K562 (cell line): ENCODE measurements at regions not wholly inside any gene's neighbourhood (a gene's known extent, or its start where the extent isn't known, plus 50 kb on each side); places are given as distances from the start of the nearest gene placed in this dataset.

Source experiments
- ATAC-seq: fragments of 200-7000 bp; cut with Tn5 transposase; 3 replicates; pipeline ENCODE4 v1.9.1; 2020; ENCODE audit warnings: moderate library complexity
- BruUV-seq: library from RNA; stranded (reverse); fragments of 400-500 nt; replicated peaks from 2 replicates; lab custom pipeline; 2021; lab: Mats Ljungman, UMichigan
- CTCF ChIA-PET: fragments of 300-600 bp; formaldehyde crosslinking; extraction: SDS; loops from one replicate; lab custom pipeline; 2021; ENCODE audit warnings: low intra/inter-chr PET ratio; lab: Yijun Ruan, JAX
- POLR2A ChIA-PET: fragments of 300-600, 350-650 bp; sonication (Branson Sonifier 250); formaldehyde crosslinking; extraction: SDS; loops from one replicate; lab custom pipeline; 2021; ENCODE audit warnings: antibody characterized with exemption, inconsistent platforms; lab: Yijun Ruan, JAX
- DNase-seq, 4 experiments: peaks; one replicate each; pipeline versions ENCODE4 v3.0.0 to v3.0.0-alpha.2; 2011 to 2018; ENCODE audit warnings: low spot score in 3 of 4, mixed read lengths in 3 of 4; ENCODE audit errors: extremely low read depth in 1 of 4
- FAIRE-seq: peaks from 2 replicates; lab custom pipeline; 2011; peaks lifted over from hg19 to GRCh38; lab: Jason Lieb, UNC
- H2AFZ ChIP-seq: 2 replicates; pipeline ENCODE4 v1.6.0; 2011; ENCODE audit warnings: low read depth, low read length, control low read depth, inconsistent platforms
- H3K27ac ChIP-seq: fragments of 200-600 bp; 3 replicates; pipeline ENCODE4 v1.8.0; 2011; ENCODE audit warnings: low read depth, mild to moderate bottlenecking, control low read depth, inconsistent platforms, low read length, moderate library complexity, mixed read lengths; ENCODE audit errors: extremely low read depth
- H3K27me3 ChIP-seq, 2 experiments: fragments of 300-600 bp in 1 of 2; 2 replicates in 1 of 2; 3 replicates in 1 of 2; pipeline versions ENCODE4 v1.6.0 to v1.8.0; 2011; ENCODE audit warnings: inconsistent platforms in 2 of 2, low read length in 2 of 2, mild to moderate bottlenecking in 1 of 2, mixed read lengths in 1 of 2, moderate library complexity in 1 of 2; ENCODE audit not compliant: control insufficient read depth in 2 of 2, insufficient read depth in 2 of 2
- H3K36me3 ChIP-seq: fragments of 300-600 bp; 3 replicates; pipeline ENCODE4 v1.8.0; 2011; ENCODE audit warnings: mild to moderate bottlenecking, low read length, inconsistent platforms; ENCODE audit not compliant: control insufficient read depth, insufficient read depth
- H3K4me1 ChIP-seq, 2 experiments: fragments of 200-600 bp in 1 of 2; replicated peaks in 1 of 2; 2 replicates in 1 of 2; 3 replicates in 1 of 2; pipeline versions ENCODE4 v1.5.1 to v1.8.0; 2011; ENCODE audit warnings: inconsistent platforms in 2 of 2, low read length in 2 of 2, mild to moderate bottlenecking in 1 of 2, mixed read lengths in 1 of 2, moderate library complexity in 1 of 2; ENCODE audit not compliant: control insufficient read depth in 2 of 2, insufficient read depth in 2 of 2
- H3K4me2 ChIP-seq: 2 replicates; pipeline ENCODE4 v1.6.1; 2011; ENCODE audit warnings: low read length, control low read depth, inconsistent platforms, mixed read lengths; ENCODE audit not compliant: insufficient read depth
- H3K4me3 ChIP-seq: fragments of 200-600 bp; sonication (generic), shearing (Covaris generic); 2 replicates; pipeline ENCODE4 v1.5.1; 2016; ENCODE audit warnings: control low read depth, inconsistent platforms
- H3K79me2 ChIP-seq: fragments of 200-600 bp; 3 replicates; pipeline ENCODE4 v1.8.0; 2011; ENCODE audit warnings: low read length, inconsistent platforms; ENCODE audit not compliant: control insufficient read depth, insufficient read depth
- H3K9ac ChIP-seq, 2 experiments: 2 replicates each; pipeline versions ENCODE4 v1.6.0 to v1.6.1; 2011; ENCODE audit warnings: low read depth in 2 of 2, low read length in 2 of 2, control low read depth in 1 of 2, inconsistent platforms in 1 of 2, mild to moderate bottlenecking in 1 of 2, mixed read lengths in 1 of 2; ENCODE audit not compliant: insufficient read depth in 1 of 2
- H3K9me1 ChIP-seq: one replicate; pipeline ENCODE4 v1.6.0; 2011; ENCODE audit warnings: inconsistent platforms, mild to moderate bottlenecking, low read length, moderate library complexity; ENCODE audit not compliant: control insufficient read depth, insufficient read depth
- H3K9me3 ChIP-seq: replicated peaks from 2 replicates; pipeline ENCODE4 v1.5.1; 2011; ENCODE audit warnings: low read depth, low read length, inconsistent platforms; ENCODE audit not compliant: control insufficient read depth, insufficient read depth
- H4K20me1 ChIP-seq: replicated peaks from 2 replicates; pipeline ENCODE4 v1.6.1; 2011; ENCODE audit warnings: low read length, inconsistent platforms, mixed read lengths; ENCODE audit not compliant: control insufficient read depth, insufficient read depth
- FOXA1 ChIP-seq: fragments of 450-650 bp; IDR thresholded peaks from 2 replicates; pipeline ENCODE4 v1.6.1; 2016; ENCODE audit warnings: mild to moderate bottlenecking, borderline replicate concordance
- KLF10 ChIP-seq: fragments of 250-450 bp; sonication (Bioruptor Pico); IDR thresholded peaks from 2 replicates; pipeline ENCODE4 v1.6.1; 2021; ENCODE audit warnings: matching md5 sums
- NFIC ChIP-seq: fragments of 450-650 bp; IDR thresholded peaks from 2 replicates; pipeline ENCODE4 v1.6.1; 2017; ENCODE audit warnings: mild to moderate bottlenecking, inconsistent platforms
- RBBP5 ChIP-seq: fragments of 200-600 bp; sonication (generic); IDR thresholded peaks from 2 replicates; pipeline ENCODE4 v1.6.1; 2012; ENCODE audit warnings: borderline replicate concordance, mild to moderate bottlenecking, low read length, control low read depth, inconsistent platforms; ENCODE audit not compliant: insufficient read depth, poor library complexity, severe bottlenecking
- WGBS: fragments of 100-300 bp; shearing (Covaris generic); methylation state at CpG from one replicate; pipeline ENCODE4 v1.1.6; 2016; ENCODE audit warnings: low coverage, mixed read lengths; ENCODE audit not compliant: insufficient coverage; ENCODE audit errors: missing lambda C conversion rate; 5-methylcytosine and 5-hydroxymethylcytosine counted together
- in situ Hi-C: fragments of 300-500 bp; cut with MboI; formaldehyde crosslinking; loops from 4 replicates; pipeline ENCODE4 v1.15.0; 2018; ENCODE audit warnings: inconsistent platforms, mixed read lengths
- intact Hi-C: fragments of 100-400 bp; cut with micrococcal nuclease; formaldehyde crosslinking; loops from 2 replicates; pipeline ENCODE4 v1.14.2; 2022

GRCh38 chr1:55311979-55312378, 96.8 kb upstream of the USP24 start:
- H3K4me1 ChIP-seq = no peaks in the 10 kb centered on the region
- FAIRE-seq = no peak
- no peak for TF ChIP-seq KLF10 (CRISPR knock-in tag)
- TF ChIP-seq, all 486 proteins: peak for 0
- no peaks in the 10 kb centered on the region for H4K20me1 ChIP-seq
- WGBS = 2% methylated on average over 4 of the region's 4 CpGs
- H3K4me2 ChIP-seq = no peak overlapping the region
- ChIA-PET POLR2A (interaction anchor here (1.4 kb wide), 1 partner anchor 10 kb away, joined by 4 read pairs; no protein-coding TSS in a partner anchor), CTCF (no interaction called here)
- H3K9ac ChIP-seq = no peak overlapping the region
- H2AFZ ChIP-seq = no peak overlapping the region
- no peaks in the 10 kb centered on the region for H3K36me3 ChIP-seq
- in situ Hi-C loops (no loop called here), intact Hi-C loops (no loop called here)
- H3K9me3 ChIP-seq = no peaks in the 10 kb centered on the region
- no peaks in the 10 kb centered on the region for H3K9me1 ChIP-seq
- DNase-seq (no peak), ATAC-seq (no peak)
- no peak overlapping the region for H3K4me3 ChIP-seq
- H3K27ac ChIP-seq = no peak overlapping the region
- BruUV-seq = no TSS peak
- no peaks in the 10 kb centered on the region for H3K79me2 ChIP-seq
- H3K27me3 ChIP-seq = peaks cover 3 to 48% of the 10 kb centered on the region in 2 experiments; a peak in 4 of 5 replicates

- FAIRE-seq = no peak
- H3K4me3 ChIP-seq = no peak overlapping the region
- intact Hi-C loops = no loop called here
- H3K4me2 ChIP-seq = no peak overlapping the region
- no peaks in the 10 kb centered on the region for H3K79me2 ChIP-seq
- no peak for ATAC-seq
- ChIA-PET CTCF (no interaction called here), POLR2A (interaction anchor here (1.4 kb wide), 1 partner anchor 11 kb away, joined by 4 read pairs; no protein-coding TSS in a partner anchor)
- DNase-seq = no peak
- BruUV-seq = no TSS peak
- H3K36me3 ChIP-seq = no peaks in the 10 kb centered on the region
- peaks cover 3 to 44% of the 10 kb centered on the region in 2 experiments; a peak in 4 of 5 replicates for H3K27me3 ChIP-seq
- no peak overlapping the region for H2AFZ ChIP-seq
- no peaks in the 10 kb centered on the region for H3K9me3 ChIP-seq
- in situ Hi-C loops = no loop called here
- no peaks in the 10 kb centered on the region for H4K20me1 ChIP-seq
- no peaks in the 10 kb centered on the region for H3K4me1 ChIP-seq
- H3K27ac ChIP-seq = no peak overlapping the region
- no peak overlapping the region for H3K9ac ChIP-seq
- WGBS = 3% methylated on average over 7 of the region's 7 CpGs
- TF ChIP-seq RBBP5 = no peak
- TF ChIP-seq NFIC = 0 out of 2 replicates have a peak, but pooled peaks have one; percentile 9
- no peak for TF ChIP-seq FOXA1
- no peaks in the 10 kb centered on the region for H3K9me1 ChIP-seq
These were observed 96.0 kb upstream of the USP24 start for GRCh38 chr1:55311057-55311641.
